Left ventricle myocardium inferior (tissue), 1 donor: ENCODE measurements at regions not wholly inside any gene's neighbourhood (a gene's known extent, or its start where the extent isn't known, plus 50 kb on each side); places are given as distances from the start of the nearest gene placed in this dataset.
"Not testable (repeated sequence)": the region's sequence is repeated elsewhere in the genome, so short reads cannot be mapped to it uniquely, and the experiment has no call there.

Experiments used
- DNase-seq: peaks from one replicate; pipeline ENCODE4 v3.0.0-alpha.2; 2020
- H3K27ac ChIP-seq: fragments of 200-600 bp; replicated peaks from 2 replicates; pipeline ENCODE4 v1.8.0; 2021
- H3K27me3 ChIP-seq: fragments of 200-600 bp; 2 replicates; pipeline ENCODE4 v1.8.0; 2021; ENCODE audit warnings: low read depth
- H3K36me3 ChIP-seq: fragments of 200-600 bp; 2 replicates; pipeline ENCODE4 v1.8.0; 2021
- H3K4me1 ChIP-seq: fragments of 200-600 bp; 2 replicates; pipeline ENCODE4 v1.8.0; 2021
- H3K4me3 ChIP-seq: fragments of 200-600 bp; 2 replicates; pipeline ENCODE4 v1.8.0; 2021; ENCODE audit warnings: mild to moderate bottlenecking, moderate library complexity
- H3K9me3 ChIP-seq: fragments of 200-600 bp; replicated peaks from 2 replicates; pipeline ENCODE4 v1.8.0; 2021
- intact Hi-C: fragments of 100-400 bp; cut with micrococcal nuclease; formaldehyde crosslinking; loops from one replicate; pipeline ENCODE4 v1.11.0; 2022
- TF ChIP-seq, protein P1 (sequence below): fragments of 200-600 bp; IDR thresholded peaks from 2 replicates; pipeline ENCODE4 v1.8.0; 2021; ENCODE audit warnings: antibody characterized with exemption, mild to moderate bottlenecking, borderline replicate concordance
- donor health status: DM: no; HTN: yes; CAD: no; lungs with severe emphysema.

DNA sequence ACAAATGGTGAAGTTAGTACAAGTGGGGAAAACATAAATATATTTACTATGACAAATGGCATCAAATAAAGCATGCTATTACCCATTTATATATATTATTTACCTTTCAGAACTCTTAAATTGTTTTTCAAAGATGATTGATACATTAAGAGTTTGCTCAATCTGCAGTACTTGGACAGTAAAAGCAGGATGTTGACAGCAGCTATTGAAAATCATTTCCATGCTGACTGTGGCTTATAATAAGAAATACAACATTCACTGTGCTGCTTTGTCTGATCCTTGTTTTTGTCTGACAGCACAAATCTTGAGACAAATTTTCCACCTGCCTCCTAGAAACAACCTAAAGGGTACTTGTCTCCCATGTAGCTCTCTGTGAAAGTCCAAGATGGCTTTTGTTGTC lies 134.1 kb upstream of the FAT1 start:
- intact Hi-C loops = no loop called here
- H3K4me3 ChIP-seq = no peak overlapping the region
- TF ChIP-seq, protein P1, sequence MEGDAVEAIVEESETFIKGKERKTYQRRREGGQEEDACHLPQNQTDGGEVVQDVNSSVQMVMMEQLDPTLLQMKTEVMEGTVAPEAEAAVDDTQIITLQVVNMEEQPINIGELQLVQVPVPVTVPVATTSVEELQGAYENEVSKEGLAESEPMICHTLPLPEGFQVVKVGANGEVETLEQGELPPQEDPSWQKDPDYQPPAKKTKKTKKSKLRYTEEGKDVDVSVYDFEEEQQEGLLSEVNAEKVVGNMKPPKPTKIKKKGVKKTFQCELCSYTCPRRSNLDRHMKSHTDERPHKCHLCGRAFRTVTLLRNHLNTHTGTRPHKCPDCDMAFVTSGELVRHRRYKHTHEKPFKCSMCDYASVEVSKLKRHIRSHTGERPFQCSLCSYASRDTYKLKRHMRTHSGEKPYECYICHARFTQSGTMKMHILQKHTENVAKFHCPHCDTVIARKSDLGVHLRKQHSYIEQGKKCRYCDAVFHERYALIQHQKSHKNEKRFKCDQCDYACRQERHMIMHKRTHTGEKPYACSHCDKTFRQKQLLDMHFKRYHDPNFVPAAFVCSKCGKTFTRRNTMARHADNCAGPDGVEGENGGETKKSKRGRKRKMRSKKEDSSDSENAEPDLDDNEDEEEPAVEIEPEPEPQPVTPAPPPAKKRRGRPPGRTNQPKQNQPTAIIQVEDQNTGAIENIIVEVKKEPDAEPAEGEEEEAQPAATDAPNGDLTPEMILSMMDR = no peak

DNA sequence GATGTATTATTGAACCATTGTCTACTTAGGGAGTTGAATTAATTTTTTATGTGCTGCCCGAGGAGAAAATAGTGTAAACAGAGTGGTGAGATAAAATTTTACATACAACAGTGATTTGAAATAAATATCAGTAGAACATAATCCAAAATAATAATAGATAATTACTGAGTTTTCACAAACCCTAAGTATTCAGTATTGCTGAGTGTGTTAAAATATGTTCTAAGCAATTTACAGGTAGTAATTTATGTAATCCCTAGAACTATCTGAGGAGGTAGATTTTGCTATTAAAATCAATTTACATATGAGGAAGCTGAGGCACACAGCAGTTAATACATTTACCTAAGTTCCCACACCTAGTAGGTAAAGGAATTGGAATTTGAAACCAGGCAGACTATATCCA lies 134.7 kb upstream of the FAT1 start:
- DNase-seq = no peak
- H3K36me3 ChIP-seq = no peaks in the 10 kb centered on the region
- no peak overlapping the region for H3K4me3 ChIP-seq
- no peak overlapping the region for H3K27ac ChIP-seq
- TF ChIP-seq, protein P1 = no peak
- no peaks in the 10 kb centered on the region for H3K4me1 ChIP-seq
- intact Hi-C loops = no loop called here
- no peaks in the 10 kb centered on the region for H3K27me3 ChIP-seq
- no peaks in the 10 kb centered on the region for H3K9me3 ChIP-seq

More for the DNA sequence above, 134.1 kb upstream of the FAT1 start:
- H3K27me3 ChIP-seq = no peaks in the 10 kb centered on the region
- DNase-seq = no peak
- H3K9me3 ChIP-seq = no peaks in the 10 kb centered on the region
- H3K4me1 ChIP-seq = no peaks in the 10 kb centered on the region
- H3K36me3 ChIP-seq = no peaks in the 10 kb centered on the region
- H3K27ac ChIP-seq = no peak overlapping the region

DNA sequence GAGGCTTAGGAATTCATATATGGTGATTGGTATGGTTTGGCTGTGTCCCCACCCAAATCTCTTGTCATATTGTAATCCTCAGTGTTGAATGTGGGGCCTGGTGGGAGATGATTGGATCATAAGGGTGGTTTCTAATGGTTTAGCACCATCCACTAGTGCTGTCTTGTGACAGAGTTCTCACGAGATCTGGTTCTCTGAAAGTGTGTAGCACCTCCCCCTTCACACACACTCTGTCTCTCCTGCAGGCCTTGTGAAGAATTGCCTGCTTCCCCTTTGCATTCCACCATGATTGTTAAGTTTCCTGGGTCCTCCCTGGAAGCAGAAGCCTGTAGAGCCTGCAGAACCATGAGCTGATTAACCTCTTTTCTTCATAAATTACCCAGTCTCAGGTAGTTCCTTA lies 135.8 kb upstream of the FAT1 start:
- intact Hi-C loops = no loop called here
- Histone ChIP-seq H3K9me3 (no peaks in the 10 kb centered on the region), H3K36me3 (no peaks in the 10 kb centered on the region), H3K4me3 (no peak overlapping the region), H3K4me1 (no peaks in the 10 kb centered on the region), H3K27me3 (no peaks in the 10 kb centered on the region), H3K27ac (no peak overlapping the region)
- DNase-seq = no peak
- TF ChIP-seq, protein P1 = no peak

DNA sequence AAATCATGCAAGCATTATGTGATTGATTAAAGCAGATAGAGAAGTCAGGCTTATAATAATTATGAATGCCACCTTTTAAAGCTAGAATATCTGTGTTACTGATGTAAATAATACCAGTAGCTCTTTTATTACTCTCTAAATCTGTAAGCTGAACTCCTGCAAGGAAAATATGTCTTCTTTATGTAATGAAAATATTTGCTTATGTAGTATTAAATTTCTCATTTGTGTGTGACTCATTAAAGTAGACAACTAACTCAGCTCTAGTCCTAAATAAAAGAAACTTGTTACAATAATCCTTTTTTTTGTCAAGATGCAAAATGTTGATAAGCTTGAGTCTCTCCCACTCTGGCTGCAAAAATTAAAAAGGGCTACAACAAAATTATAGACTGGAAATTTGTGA lies 137.7 kb upstream of the FAT1 start:
- Histone ChIP-seq H3K27ac (no peak overlapping the region), H3K4me3 (no peak overlapping the region), H3K36me3 (no peaks in the 10 kb centered on the region), H3K4me1 (no peaks in the 10 kb centered on the region), H3K9me3 (peaks cover 15% of the 10 kb centered on the region), H3K27me3 (no peaks in the 10 kb centered on the region)
- no peak for DNase-seq
- intact Hi-C loops = no loop called here
- TF ChIP-seq, protein P1 = no peak

DNA sequence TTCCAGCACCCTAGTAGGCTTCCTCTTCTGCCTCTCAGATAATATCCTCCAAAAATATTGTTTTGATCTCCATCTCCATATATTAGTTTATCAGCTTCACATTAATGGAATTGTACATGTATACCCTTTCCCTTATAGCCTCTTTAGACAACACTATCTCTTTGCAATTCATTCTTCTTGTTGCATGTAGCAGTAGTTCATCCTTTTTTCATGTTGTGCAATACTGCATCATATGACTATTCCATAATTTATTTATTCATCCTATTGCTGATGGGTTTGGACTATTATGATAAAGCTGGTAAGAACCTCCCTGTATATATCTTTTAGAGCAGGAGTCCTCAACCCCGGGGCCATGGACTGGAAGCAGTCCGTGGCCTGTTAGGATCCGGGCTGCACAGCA lies 148.2 kb upstream of the FAT1 start:
- no peaks in the 10 kb centered on the region for H3K27me3 ChIP-seq
- intact Hi-C loops = no loop called here
- no peaks in the 10 kb centered on the region for H3K36me3 ChIP-seq
- H3K9me3 ChIP-seq = peaks cover 21% of the 10 kb centered on the region
- DNase-seq = no peak
- no peaks in the 10 kb centered on the region for H3K4me1 ChIP-seq
- no peak overlapping the region for H3K4me3 ChIP-seq
- TF ChIP-seq, protein P1 = no peak
- no peak overlapping the region for H3K27ac ChIP-seq

DNA sequence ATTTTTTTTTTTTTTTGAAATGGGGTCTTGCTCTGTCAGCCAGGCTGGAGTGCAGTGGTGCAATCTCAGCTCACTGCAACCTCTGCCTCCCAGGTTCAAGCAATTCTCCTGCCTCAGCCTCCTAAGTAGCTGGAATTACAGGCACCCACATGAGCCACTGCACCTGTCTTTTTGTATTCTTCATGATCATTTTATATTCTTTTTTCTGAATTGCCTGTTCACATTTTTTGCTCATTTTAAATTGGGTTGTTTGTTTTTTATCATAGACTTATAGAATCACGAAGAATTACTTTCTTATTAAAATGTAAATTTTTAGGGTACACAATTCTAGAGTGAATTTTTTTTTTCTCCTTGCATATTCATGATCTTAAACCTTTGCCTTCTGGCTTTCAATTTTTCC lies 149.4 kb upstream of the FAT1 start:
- intact Hi-C loops, DNase-seq, H3K4me1 ChIP-seq: not testable (repeated sequence)

More for the DNA sequence above, 149.4 kb upstream of the FAT1 start:
- not testable (repeated sequence) for H3K27me3 ChIP-seq, H3K27ac ChIP-seq, H3K4me3 ChIP-seq, H3K36me3 ChIP-seq
- H3K9me3 ChIP-seq = peaks cover 21% of the 10 kb centered on the region
